Vagina (tissue), 2 donors: ENCODE measurements at regions not wholly inside any gene's neighbourhood (a gene's known extent, or its start where the extent isn't known, plus 50 kb on each side); places are given as distances from the start of the nearest gene placed in this dataset.

Source experiments
- CTCF ChIP-seq, 3 experiments: fragments of 450-650 bp in 2 of 3; fragments of 200-600 bp in 1 of 3; sonication (generic) in 1 of 3; IDR thresholded peaks; one replicate each; pipeline ENCODE4 v1.5.1; 2017 to 2019; ENCODE audit warnings: antibody characterized with exemption in 3 of 3, mild to moderate bottlenecking in 2 of 3, moderate library complexity in 2 of 3
- POLR2A ChIP-seq, 2 donors: fragments of 450-650 bp; IDR thresholded peaks; one replicate each; pipeline ENCODE4 v1.6.1; 2017; ENCODE audit warnings: antibody characterized with exemption in 2 of 2, mild to moderate bottlenecking in 2 of 2, moderate library complexity in 2 of 2
- POLR2AphosphoS5 ChIP-seq, 2 donors: sonication (generic); formaldehyde crosslinking; IDR thresholded peaks; one replicate each; pipeline ENCODE4 v1.9.0; 2017; ENCODE audit warnings: antibody characterized with exemption in 2 of 2, mild to moderate bottlenecking in 2 of 2, low read depth in 1 of 2; ENCODE audit not compliant: insufficient read depth in 1 of 2

GRCh38 chr3:110456001-110456400 lies 615.6 kb upstream of the NECTIN3 start:
- TF ChIP-seq POLR2A (IDR thresholded peaks at IDR 0.05) (no peak), CTCF (IDR thresholded peaks at IDR 0.05) (no peak), POLR2AphosphoS5 (IDR thresholded peaks at IDR 0.05; ENCODE audit: insufficient read depth in 1 of 2, low read depth in 1 of 2) (no peak)
